ENCODE measurements at regions not wholly inside any gene's neighbourhood (a gene's known extent, or its start where the extent isn't known, plus 50 kb on each side); places are given as distances from the start of the nearest gene placed in this dataset.

DNA sequence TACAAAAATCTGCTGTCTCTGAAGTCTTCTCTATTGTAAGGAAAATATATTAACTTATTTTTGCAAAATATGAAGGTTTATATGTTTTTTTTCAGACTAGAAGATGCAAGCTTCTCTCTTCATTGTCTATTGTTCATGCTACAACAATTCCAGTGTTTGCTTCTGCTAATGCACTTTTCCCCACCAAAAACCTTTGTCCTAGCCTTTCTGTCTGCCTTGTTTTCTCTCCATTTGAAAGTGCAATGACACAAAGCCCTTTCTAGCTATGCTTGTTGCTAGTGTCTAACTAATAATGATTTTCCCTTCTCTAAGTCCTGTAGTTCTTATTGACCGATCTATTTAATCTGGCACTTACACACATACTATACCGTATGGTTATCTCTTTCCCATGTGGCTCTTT, 369.5 kb upstream of the CELF4 start:
- WGBS, 2 donors = 81 to 91% methylated on average over 2 of the region's 2 CpGs
- Histone ChIP-seq H3K4me1 (no peaks in the 10 kb centered on the region), H3K9me3 (no peaks in the 10 kb centered on the region), H3K27ac (no peak overlapping the region), H3K4me3 (no peak overlapping the region), H3K36me3 (no peaks in the 10 kb centered on the region), H3K27me3 (no peaks in the 10 kb centered on the region)
- intact Hi-C loops (cut with DNase I) = no loop called here
- no peak for DNase-seq
- no peak for TF ChIP-seq CTCF (IDR thresholded peaks at IDR 0.05)
- no peak for TF ChIP-seq EP300 (IDR thresholded peaks at IDR 0.05)
- no peak for TF ChIP-seq POLR2A (IDR thresholded peaks at IDR 0.05)
- no peak for TF ChIP-seq POLR2AphosphoS5 (IDR thresholded peaks at IDR 0.05)

DNA sequence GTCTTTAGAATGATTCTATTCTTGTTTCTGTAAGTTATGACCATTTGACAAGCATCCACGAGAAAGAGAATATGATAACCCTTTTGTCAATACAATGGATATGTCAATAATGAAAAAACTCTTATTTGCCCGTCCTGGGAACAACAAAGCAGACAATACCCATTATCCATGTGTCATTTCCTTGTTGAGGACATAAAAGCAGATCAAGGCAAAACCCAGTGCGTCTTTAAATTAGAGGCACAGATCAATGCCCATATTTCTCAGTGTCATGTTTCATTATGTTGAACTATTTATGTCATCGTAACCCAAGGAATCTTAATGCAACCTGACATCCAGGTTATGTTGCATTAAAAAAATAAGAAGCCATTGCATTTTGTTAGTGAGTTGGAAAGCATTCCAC, 365.0 kb upstream of the CELF4 start:
- Histone ChIP-seq H3K27ac (no peak overlapping the region), H3K9me3 (no peaks in the 10 kb centered on the region), H3K36me3 (no peaks in the 10 kb centered on the region), H3K4me3 (no peak overlapping the region), H3K27me3 (no peaks in the 10 kb centered on the region), H3K4me1 (no peaks in the 10 kb centered on the region)
- DNase-seq = no peak
- intact Hi-C loops (cut with DNase I) = no loop called here
- no peak for TF ChIP-seq CTCF (IDR thresholded peaks at IDR 0.05)
- no peak for TF ChIP-seq EP300 (IDR thresholded peaks at IDR 0.05)
- no peak for TF ChIP-seq POLR2A (IDR thresholded peaks at IDR 0.05)
- no peak for TF ChIP-seq POLR2AphosphoS5 (IDR thresholded peaks at IDR 0.05)
- WGBS, 2 donors = 66 to 76% methylated on average over 4 of the region's 4 CpGs

GRCh38 chr18:37922162-37922561, 356.6 kb upstream of the CELF4 start:
- H3K9me3 ChIP-seq = no peaks in the 10 kb centered on the region
- no peaks in the 10 kb centered on the region for H3K4me1 ChIP-seq
- no peaks in the 10 kb centered on the region for H3K27me3 ChIP-seq
- intact Hi-C loops (cut with DNase I) = no loop called here
- no peaks in the 10 kb centered on the region for H3K36me3 ChIP-seq
- H3K4me3 ChIP-seq = no peak overlapping the region
- H3K27ac ChIP-seq = no peak overlapping the region
- no peak for DNase-seq
- TF ChIP-seq POLR2A (IDR thresholded peaks at IDR 0.05) (no peak), POLR2AphosphoS5 (IDR thresholded peaks at IDR 0.05) (no peak), EP300 (IDR thresholded peaks at IDR 0.05) (no peak), CTCF (IDR thresholded peaks at IDR 0.05) (no peak)

DNA sequence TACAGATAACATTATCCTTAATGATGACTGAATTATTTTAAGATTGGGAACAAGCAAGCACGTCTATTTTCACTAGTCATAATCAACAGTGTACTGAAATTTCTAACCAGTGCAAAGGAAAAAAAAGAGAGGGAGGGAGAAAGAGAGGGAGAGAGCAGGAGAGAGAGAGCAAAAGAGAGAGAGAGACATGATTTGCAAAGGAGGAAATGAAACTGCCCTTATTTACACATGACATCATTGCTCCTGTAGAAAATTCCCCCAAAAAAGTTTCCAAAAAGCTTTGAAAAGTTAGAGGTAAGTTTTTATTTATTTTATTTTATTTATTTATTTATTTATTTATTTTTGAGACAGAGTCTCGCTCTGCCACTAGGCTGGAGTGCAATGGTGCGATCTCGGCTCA, 355.3 kb upstream of the CELF4 start:
- intact Hi-C loops (cut with DNase I) = no loop called here
- WGBS, 2 donors = 78 to 89% methylated on average over 4 of the region's 4 CpGs

More for the DNA sequence above, 355.3 kb upstream of the CELF4 start:
- H3K4me3 ChIP-seq = no peak overlapping the region
- H3K27ac ChIP-seq = no peak overlapping the region
- no peaks in the 10 kb centered on the region for H3K4me1 ChIP-seq
- no peak for DNase-seq
- no peaks in the 10 kb centered on the region for H3K36me3 ChIP-seq
- TF ChIP-seq CTCF (IDR thresholded peaks at IDR 0.05) (no peak), POLR2A (IDR thresholded peaks at IDR 0.05) (no peak), EP300 (IDR thresholded peaks at IDR 0.05) (no peak), POLR2AphosphoS5 (IDR thresholded peaks at IDR 0.05) (no peak)
- no peaks in the 10 kb centered on the region for H3K27me3 ChIP-seq
- H3K9me3 ChIP-seq = no peaks in the 10 kb centered on the region

Measured in sigmoid colon (tissue), 6 donors.